Stimulated activated CD8-positive, alpha-beta memory T cell treated with anti-CD3 and anti-CD28 coated beads, Interleukin-2, amount 100 ng/mL, for 48 hours (primary cell): ENCODE measurements at regions not wholly inside any gene's neighbourhood (a gene's known extent, or its start where the extent isn't known, plus 50 kb on each side); places are given as distances from the start of the nearest gene placed in this dataset.

Experiments
- DNase-seq, 2 donors: peaks; one replicate each; pipeline ENCODE4 v3.0.0-alpha.2; 2020; ENCODE audit warnings: low read depth in 2 of 2

DNA sequence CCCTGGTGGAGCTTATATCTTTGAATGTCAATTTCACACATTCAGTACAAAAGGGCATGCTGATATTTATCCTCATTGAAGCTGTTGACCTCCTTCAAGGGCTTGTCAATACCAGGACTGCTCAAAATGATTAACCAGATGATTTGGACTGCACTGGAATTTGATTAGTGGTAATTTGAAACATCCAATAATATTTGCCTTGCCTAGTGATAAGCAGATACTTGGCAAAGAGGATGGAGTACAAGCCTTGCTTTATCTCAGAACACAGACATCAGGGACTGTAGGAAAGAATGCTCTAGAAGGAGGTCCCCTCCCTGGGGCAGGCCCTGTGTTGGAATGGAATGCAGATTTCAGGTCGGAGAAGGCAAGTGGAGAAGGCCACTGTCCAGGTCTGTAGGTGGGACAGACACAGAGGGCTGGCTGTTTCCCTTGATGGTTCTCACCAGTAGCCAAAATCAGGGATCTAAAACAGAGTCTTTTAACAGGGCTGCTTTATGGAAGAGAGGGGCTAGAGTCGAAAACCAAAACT is 64.8 kb upstream of the ZNF648 start:
- DNase-seq: no peak

- no peak for DNase-seq
Measured at GRCh38 chr1:182122913-182123260, 61.4 kb upstream of the ZNF648 start.

DNA sequence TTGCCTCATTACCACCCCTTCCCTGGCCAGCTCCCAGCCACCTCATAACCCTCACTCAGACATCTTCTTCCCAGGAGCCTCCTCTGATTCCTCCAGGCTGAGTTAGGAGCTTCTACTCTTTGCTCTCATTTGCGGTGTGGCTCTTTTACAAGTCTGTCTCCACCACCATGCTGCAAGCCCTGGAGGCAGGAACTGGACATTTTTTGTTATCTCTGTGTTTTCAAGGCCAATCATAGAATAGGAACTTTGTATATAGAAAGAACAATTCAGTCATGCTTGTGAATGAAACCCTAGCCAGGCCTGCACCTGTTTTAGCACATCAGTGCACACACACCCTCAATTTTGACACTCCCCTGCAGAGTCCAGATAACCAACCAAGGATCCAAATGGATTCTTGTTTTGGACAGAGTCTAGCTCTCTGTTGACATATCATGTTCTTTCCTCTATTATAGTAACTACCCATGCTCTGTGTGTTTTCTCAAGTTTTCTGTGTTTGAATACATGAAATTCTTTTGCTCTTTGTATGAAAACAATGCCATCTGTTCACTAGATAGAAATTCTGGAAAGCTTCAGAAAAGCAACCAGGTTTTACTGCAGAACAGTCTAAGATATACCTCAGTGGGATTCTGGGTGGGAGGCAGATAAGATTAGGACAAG is 60.9 kb upstream of the ZNF648 start:
- DNase-seq: no peak

DNA sequence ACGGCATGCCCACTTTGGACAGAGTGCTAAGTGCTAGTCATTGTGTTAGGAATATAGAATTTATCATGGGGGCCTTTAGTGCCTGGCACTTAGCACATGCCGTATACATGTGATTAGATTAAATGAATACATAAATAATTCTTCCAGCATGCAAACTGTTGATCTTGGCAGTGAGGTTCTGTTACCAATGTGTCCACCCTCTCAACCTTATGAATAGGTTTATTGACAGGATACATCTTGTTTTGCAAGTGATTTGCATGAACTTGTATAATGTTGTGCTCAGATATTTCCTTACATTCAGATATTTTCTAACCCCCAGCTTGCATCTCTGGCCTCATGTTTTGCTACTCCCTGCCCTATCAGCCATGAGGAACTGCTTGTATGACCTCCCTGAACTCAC is 60.3 kb upstream of the ZNF648 start:
- no peak for DNase-seq

GRCh38 chr1:182120411-182121258 is 59.1 kb upstream of the ZNF648 start:
- no peak for DNase-seq

DNA sequence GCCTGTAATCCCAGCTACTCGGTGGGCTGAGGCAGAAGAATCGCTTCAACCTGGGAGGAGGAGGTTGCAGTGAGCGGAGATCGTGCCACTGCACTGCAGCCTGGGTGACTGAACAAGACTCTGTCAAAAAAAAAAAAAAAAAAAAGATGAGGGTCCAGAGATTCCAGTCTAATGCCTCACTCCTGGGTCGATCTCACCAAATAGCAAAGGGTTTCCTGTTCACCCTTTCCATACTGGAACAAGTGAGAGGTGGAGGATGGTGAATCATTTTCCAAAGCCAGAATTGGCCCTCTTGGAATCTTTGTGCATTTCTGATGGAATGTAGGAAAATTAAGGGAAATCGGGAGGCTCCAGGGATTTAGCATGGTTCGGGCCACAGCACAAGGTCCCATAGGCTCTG is 58.1 kb upstream of the ZNF648 start:
- no peak for DNase-seq

GRCh38 chr1:182118851-182119250 is 57.3 kb upstream of the ZNF648 start:
- no peak for DNase-seq

DNA sequence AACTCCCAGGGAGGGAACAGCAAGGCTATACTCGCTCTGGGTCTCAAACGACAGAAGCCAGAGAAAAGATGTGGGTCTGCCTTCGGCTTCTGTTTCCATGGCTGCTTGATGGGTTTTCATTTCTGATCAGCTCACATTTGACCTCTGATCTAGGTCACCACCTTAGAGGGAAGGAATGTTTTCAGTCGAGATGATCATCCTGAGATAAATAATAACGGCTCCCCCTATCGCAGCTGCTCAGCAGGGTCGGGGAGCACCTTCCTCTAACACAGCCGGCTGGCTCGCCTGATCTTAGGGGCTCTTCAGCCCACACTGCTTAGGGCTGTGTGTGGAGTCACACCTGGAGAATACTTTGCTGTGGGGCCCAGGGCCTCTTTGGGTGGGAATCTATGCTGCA is 53.1 kb upstream of the ZNF648 start:
- no peak for DNase-seq

- DNase-seq: no peak
Measured at GRCh38 chr1:182113879-182114626, 52.5 kb upstream of the ZNF648 start.

DNA sequence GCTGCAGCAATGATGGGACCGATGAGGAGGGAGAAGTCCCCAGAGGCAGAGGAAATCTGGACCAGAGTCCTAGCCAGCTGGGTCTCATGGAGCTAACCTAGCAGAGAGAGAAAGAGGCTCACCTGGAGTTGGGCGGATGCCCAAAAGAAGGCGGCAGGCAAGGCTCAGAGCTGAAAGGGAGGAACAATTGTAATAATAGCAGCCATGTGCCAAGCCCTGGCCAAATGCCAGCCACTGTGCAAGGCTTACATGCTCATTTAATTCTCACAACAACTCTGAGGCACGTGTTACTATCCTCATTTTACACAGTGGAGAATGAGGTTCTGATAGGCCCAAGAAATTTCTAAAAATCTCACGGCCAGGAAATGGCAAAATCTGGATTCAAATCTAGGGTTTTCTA is 50.0 kb upstream of the ZNF648 start:
- no peak for DNase-seq
